ENCODE measurements at regions not wholly inside any gene's neighbourhood (a gene's known extent, or its start where the extent isn't known, plus 50 kb on each side); places are given as distances from the start of the nearest gene placed in this dataset.

DNA sequence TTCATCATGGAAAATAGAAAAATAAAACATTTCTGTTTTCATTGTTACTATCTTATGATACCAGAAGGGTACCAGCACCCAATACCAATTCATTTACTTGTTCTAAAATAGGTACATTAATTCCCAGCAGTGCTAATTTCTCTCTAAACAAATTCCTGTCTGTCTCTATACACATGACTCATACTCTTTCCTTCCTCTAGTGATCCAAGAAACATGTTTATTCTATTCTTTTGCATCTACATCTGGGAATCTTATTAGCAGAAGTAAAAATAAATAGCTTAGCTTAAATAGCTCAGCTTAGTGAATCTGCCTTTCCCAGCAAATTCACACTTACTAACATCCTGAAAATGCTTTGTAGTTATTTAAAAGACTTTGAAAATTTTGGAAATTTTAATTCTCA is 84.5 kb upstream of the MAPRE2 start:
- TF ChIP-seq, protein P1, sequence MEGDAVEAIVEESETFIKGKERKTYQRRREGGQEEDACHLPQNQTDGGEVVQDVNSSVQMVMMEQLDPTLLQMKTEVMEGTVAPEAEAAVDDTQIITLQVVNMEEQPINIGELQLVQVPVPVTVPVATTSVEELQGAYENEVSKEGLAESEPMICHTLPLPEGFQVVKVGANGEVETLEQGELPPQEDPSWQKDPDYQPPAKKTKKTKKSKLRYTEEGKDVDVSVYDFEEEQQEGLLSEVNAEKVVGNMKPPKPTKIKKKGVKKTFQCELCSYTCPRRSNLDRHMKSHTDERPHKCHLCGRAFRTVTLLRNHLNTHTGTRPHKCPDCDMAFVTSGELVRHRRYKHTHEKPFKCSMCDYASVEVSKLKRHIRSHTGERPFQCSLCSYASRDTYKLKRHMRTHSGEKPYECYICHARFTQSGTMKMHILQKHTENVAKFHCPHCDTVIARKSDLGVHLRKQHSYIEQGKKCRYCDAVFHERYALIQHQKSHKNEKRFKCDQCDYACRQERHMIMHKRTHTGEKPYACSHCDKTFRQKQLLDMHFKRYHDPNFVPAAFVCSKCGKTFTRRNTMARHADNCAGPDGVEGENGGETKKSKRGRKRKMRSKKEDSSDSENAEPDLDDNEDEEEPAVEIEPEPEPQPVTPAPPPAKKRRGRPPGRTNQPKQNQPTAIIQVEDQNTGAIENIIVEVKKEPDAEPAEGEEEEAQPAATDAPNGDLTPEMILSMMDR (IDR thresholded peaks at IDR 0.05; ENCODE audit: insufficient read depth, low read depth, low read length, missing control alignments), result no peak
- no peak for DNase-seq (ENCODE audit: low read depth)
- no peak overlapping the region for H3K4me3 ChIP-seq (ENCODE audit: low read length)

DNA sequence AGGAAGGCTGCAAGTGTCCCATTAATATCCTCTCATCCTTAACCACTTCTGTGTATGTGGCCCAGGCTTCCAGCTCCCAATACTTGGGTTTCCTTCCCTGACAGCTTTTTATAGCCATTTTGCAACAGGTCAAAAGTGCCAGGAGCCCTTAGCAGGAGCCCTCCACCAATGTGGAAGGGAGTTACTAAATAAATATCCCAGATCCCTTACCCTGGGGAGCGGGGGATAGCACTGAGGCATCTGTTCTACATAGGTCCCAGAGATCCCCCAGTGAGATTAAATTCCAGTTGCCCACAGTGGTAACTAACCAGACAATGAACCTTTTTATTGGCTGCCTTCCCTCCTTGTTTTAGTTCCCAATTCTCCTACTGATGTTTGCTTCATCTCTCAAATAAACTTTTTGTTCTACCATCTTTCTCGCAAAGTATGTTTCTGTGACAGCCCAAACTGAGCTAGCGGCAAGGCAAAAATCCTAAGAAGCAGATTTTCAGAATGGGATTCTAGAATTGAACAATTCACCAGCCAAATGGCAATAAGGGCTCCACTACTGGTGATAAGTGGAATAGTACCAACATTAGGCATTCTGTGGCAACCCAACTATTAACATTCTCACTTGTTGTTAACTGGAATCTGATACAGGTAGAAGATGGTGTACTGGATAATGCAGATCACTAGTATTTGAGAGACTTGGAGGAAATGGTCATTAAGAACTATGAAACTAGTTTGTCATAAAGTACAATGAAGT is 83.9 kb upstream of the MAPRE2 start:
- no peak overlapping the region for H3K4me3 ChIP-seq (ENCODE audit: low read length)
- TF ChIP-seq, protein P1 (IDR thresholded peaks at IDR 0.05; ENCODE audit: insufficient read depth, low read depth, low read length, missing control alignments), result no peak
- DNase-seq (ENCODE audit: low read depth), result no peak

DNA sequence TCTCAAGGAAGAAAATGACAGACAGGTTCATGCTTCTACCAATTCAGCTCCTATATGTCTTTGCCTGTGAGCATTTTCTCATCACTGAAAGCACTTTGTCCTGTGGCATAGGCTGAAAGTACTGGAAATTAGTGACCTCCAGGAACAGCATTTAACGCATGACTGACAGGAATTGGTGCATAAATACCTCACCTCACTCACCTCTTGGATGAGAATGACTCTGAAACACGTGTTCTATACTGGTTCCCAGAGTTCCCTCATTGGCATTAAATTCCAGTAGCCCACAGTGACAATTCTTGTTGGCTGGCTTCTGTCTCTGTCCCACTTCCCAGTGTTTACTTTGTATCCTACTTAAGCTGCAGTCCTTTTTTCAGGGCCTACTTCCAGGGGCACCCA is 83.4 kb upstream of the MAPRE2 start:
- TF ChIP-seq, protein P1 (IDR thresholded peaks at IDR 0.05; ENCODE audit: insufficient read depth, low read depth, low read length, missing control alignments), result no peak
- DNase-seq (ENCODE audit: low read depth), result no peak
- no peak overlapping the region for H3K4me3 ChIP-seq (ENCODE audit: low read length)

DNA sequence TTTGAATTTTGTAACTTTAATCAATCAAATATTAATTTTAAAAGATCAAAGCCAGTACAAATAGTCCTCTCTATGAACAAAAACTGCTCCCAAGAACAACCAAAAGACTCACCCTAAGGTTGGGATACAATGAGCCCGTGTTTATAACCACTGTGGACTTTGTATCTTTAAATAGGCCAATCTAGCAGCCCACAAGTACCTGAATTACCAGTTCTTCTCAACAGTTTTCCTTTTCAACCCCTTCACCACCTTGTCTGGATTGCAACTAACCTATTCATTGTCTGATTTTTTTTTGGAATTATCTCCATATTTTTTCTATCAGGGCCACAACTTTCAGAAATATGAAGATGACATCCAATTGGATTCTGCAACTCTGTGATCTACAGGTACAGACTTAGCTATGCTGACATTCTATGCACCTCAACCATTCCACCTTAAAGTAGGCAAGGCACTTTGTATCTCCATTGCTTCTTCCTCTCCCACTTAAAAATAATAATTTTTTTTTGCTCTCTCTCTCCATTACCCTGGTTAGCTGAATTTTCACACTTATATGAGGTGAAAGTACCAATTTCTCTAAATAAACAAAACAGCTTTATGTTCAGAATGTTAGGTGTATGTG is 81.9 kb upstream of the MAPRE2 start:
- no peak overlapping the region for H3K4me3 ChIP-seq (ENCODE audit: low read length)
- TF ChIP-seq, protein P1 (IDR thresholded peaks at IDR 0.05; ENCODE audit: insufficient read depth, low read depth, low read length, missing control alignments), result no peak
- DNase-seq (ENCODE audit: low read depth), result no peak

DNA sequence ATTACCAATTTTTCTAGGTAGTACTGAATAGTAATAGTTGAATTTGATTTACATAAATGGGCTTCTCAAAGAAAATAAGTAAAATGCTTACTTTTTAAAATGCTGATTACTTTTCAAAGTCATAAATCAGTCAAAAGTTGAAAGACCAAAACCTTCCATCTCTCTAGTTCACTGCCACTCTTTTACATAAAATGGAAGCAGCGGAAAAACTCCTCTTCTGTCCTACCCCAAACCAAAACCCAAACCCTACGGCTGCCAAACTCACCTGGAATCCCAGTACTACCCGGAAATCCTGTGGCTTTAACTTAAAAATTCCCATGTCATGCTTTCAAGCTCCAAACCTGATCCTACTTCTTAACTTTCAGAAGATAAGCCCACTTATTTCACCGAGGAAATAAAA is 81.2 kb upstream of the MAPRE2 start:
- TF ChIP-seq, protein P1 (IDR thresholded peaks at IDR 0.05; ENCODE audit: insufficient read depth, low read depth, low read length, missing control alignments), result no peak
- no peak for DNase-seq (ENCODE audit: low read depth)
- H3K4me3 ChIP-seq (ENCODE audit: low read length), result no peak overlapping the region

DNA sequence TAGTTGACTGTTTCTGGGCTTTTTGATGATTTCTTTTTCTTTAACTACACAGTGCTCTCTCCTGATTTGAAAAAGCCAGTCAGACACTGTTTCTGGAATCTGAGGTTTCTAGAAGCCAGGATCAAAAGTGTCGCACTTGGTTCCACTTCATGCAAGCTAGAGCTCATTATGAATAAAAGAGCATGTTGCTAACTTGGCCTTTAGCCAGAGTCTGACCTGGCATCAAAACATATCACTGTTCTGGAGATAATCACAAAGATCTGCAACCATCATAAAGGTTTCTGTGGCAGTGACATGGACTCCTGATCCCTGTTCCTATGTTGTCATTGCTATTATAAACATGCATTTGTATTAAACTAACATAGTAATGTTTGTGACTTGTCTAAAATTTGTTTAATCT is 76.1 kb upstream of the MAPRE2 start:
- H3K4me3 ChIP-seq (ENCODE audit: low read length), result no peak overlapping the region
- TF ChIP-seq, protein P1 (IDR thresholded peaks at IDR 0.05; ENCODE audit: insufficient read depth, low read depth, low read length, missing control alignments), result no peak
- no peak for DNase-seq (ENCODE audit: low read depth)

DNA sequence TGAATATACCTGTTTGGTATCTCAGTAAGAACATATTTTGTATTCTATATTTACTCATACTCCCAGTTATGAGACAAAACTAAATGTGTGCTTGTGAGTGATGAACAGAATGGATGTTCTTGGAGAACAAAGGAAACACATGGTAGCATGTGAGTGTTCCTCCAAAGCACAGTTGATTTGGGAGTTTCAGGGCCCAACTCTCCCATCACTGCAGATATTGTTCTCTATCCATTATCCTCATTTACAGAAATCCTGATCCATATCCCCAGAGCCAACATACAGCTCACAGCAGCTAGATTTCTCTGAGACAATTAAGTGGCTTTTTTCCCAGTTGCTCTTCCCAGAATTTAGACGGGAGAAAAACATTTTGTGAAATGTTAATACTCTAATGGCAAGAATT is 75.6 kb upstream of the MAPRE2 start:
- TF ChIP-seq, protein P1 (IDR thresholded peaks at IDR 0.05; ENCODE audit: insufficient read depth, low read depth, low read length, missing control alignments), result no peak
- no peak overlapping the region for H3K4me3 ChIP-seq (ENCODE audit: low read length)
- no peak for DNase-seq (ENCODE audit: low read depth)
